ENCODE measurements at regions not wholly inside any gene's neighbourhood (a gene's known extent, or its start where the extent isn't known, plus 50 kb on each side); places are given as distances from the start of the nearest gene placed in this dataset.

- POLR2A ChIA-PET = no interaction called here
- peak in 1 of 2 experiments; percentile 14 for DNase-seq (ENCODE audit: low read depth in 1 of 2, low spot score in 1 of 2)
- Histone ChIP-seq H3K4me3 (no peak overlapping the region), H3K4me2 (no peak overlapping the region), H3K27ac (no peak overlapping the region), H3K9me3 (no peaks in the 10 kb centered on the region), H3K4me1 (no peaks in the 10 kb centered on the region)
- CTCF ChIA-PET = no interaction called here
- ATAC-seq = 0 out of 6 replicates have a peak, but pooled peaks of 1 of the 2 experiments have one; percentile 38
- no peak for TF ChIP-seq CHD2 (IDR thresholded peaks at IDR 0.05; ENCODE audit: low read length, partially characterized antibody)
- FAIRE-seq = no peak
- WGBS (ENCODE audit: missing lambda C conversion rate) = 0% methylated on average over 2 of the region's 2 CpGs
Observed at GRCh38 chr14:39731912-39732311, 299.7 kb upstream of the FBXO33 start.

- H3K4me2 ChIP-seq = no peak overlapping the region
- H3K4me1 ChIP-seq = no peaks in the 10 kb centered on the region
- 15% methylated on average over 2 of the region's 2 CpGs for whole genome bisulfite sequencing (ENCODE audit: missing lambda C conversion rate)
- CTCF ChIA-PET = no interaction called here
- no peak overlapping the region for H3K4me3 ChIP-seq
- FAIRE-seq (no peak), ATAC-seq (no peak), DNase-seq (ENCODE audit: low read depth in 1 of 2, low spot score in 1 of 2) (no peak)
- no peaks in the 10 kb centered on the region for H3K9me3 ChIP-seq
- POLR2A ChIA-PET = no interaction called here
- TF ChIP-seq NFE2L2 (conservative IDR thresholded peaks at IDR 0.05; ENCODE audit: low read length) = 0 out of 2 replicates have a peak, but pooled peaks have one; percentile 16
- TF ChIP-seq MAX (IDR thresholded peaks at IDR 0.05) = no peak
- no peak overlapping the region for H3K27ac ChIP-seq
Observed at GRCh38 chr14:39726563-39726962, 294.3 kb upstream of the FBXO33 start.

- ChIA-PET POLR2A (no interaction called here), CTCF (no interaction called here)
- TF ChIP-seq ESRRA (IDR thresholded peaks at IDR 0.05; ENCODE audit: borderline replicate concordance, low read length) = no peak
- no peak for TF ChIP-seq POLR2AphosphoS2 (conservative IDR thresholded peaks at IDR 0.05; ENCODE audit: low read length)
- TF ChIP-seq BCL3 (IDR thresholded peaks at IDR 0.05) = no peak
- TF ChIP-seq E2F6 (IDR thresholded peaks at IDR 0.05; ENCODE audit: borderline replicate concordance, low read depth) = no peak
- no peak for TF ChIP-seq EP300 (IDR thresholded peaks at IDR 0.05)
- no peak for TF ChIP-seq POLR2A (IDR thresholded peaks at IDR 0.05; ENCODE audit: low read length)
- TF ChIP-seq CEBPB (IDR thresholded peaks at IDR 0.05) = no peak
- no peak for TF ChIP-seq ELK1 (IDR thresholded peaks at IDR 0.05; ENCODE audit: low read depth, low read length)
- no peak for TF ChIP-seq FOSL2 (IDR thresholded peaks at IDR 0.05)
- no peak for TF ChIP-seq FOSL2 (CRISPR knock-in tag; IDR thresholded peaks at IDR 0.05)
- no peak for TF ChIP-seq BHLHE40 (IDR thresholded peaks at IDR 0.05; ENCODE audit: low read depth, low read length)
- TF ChIP-seq REST (IDR thresholded peaks at IDR 0.05) = no peak
- TF ChIP-seq HMGXB4 (CRISPR knock-in tag; IDR thresholded peaks at IDR 0.05; ENCODE audit: borderline replicate concordance) = no peak
- TF ChIP-seq ZSCAN20 (CRISPR knock-in tag; IDR thresholded peaks at IDR 0.05) = no peak
- TF ChIP-seq JUN (IDR thresholded peaks at IDR 0.05) = no peak
- TF ChIP-seq ATOH8 (CRISPR knock-in tag; IDR thresholded peaks at IDR 0.05; ENCODE audit: low read depth) = no peak
- no peak for TF ChIP-seq HOXB13 (CRISPR knock-in tag; IDR thresholded peaks at IDR 0.05; ENCODE audit: low read depth)
- Histone ChIP-seq H3K4me1 (no peaks in the 10 kb centered on the region), H3K4me3 (no peak overlapping the region), H3K9me3 (no peaks in the 10 kb centered on the region), H3K4me2 (no peak overlapping the region), H3K27ac (no peak overlapping the region)
- 1% methylated on average over 2 of the region's 2 CpGs for WGBS (ENCODE audit: missing lambda C conversion rate)
- ATAC-seq = no peak
- no peak for FAIRE-seq
- no peak for DNase-seq (ENCODE audit: low read depth in 1 of 2, low spot score in 1 of 2)
Observed at GRCh38 chr14:39722547-39723273, 290.5 kb upstream of the FBXO33 start.

Measured in A549 (cell line).